ENCODE measurements at regions not wholly inside any gene's neighbourhood (a gene's known extent, or its start where the extent isn't known, plus 50 kb on each side); places are given as distances from the start of the nearest gene placed in this dataset.

DNA sequence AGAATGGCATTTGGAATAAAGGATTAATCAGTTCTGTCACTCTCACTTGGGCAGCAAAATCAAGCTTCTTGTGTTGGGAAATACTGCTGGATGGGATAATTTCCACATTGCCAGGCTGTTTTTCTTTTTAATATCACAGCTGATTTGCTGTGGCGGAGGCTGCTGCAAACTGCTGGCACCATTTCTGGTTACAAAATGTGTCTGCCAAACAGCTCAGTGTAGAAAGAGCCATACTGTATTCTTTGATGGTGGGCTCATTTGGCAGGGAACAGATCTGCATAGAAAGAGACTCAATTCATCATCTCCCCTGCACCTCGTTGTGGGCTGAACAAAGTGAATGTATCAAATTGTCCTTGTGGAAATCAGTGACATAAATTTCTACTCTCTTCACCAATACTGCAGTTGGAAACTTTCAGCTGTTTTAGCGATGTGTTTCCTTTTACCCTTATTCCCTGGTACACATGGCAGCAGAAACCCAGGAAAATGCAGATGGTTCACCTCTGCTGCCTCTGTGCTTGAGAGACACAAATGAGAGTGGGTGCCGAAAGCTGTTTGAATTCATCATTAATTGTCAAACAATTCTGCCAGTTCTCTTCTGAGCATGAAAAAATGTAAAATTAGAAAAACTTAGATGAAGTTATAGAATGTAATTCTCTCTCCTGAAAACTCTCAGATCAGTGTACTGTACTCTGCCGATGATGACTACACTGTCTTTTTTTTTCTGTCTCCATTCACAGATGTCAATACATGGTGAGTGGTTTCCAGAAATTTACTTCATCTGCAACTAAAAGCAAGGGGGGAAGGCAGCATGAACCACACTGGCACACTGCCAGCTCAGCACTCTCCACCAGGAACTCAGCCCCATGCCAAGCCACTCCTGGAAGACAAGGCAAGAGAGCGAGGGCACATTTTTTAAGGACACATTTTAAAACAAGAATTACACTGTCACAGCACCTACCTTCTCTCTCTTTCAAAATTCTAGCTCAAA, 75.0 kb downstream of the HMHB1 start:
- no peak overlapping the region for H4K5ac ChIP-seq (ENCODE audit: insufficient read length, low read depth, low read length)
- Mint-ChIP-seq H3K4me1 (peaks cover 15% of the 10 kb centered on the region in 2 experiments), H3K27me3 (ENCODE audit: low read depth) (no peaks in the 10 kb centered on the region), H3K36me3 (ENCODE audit: insufficient read depth in 1 of 3, low read depth in 3 of 3) (peaks cover 0 to under 1% (median 0%) of the 10 kb centered on the region in 3 experiments; a peak in 1 of 7 replicates), H3K27ac (no peak overlapping the region), H3K4me3 (no peak overlapping the region), H3K9me3 (no peaks in the 10 kb centered on the region)
- H3K56ac ChIP-seq (ENCODE audit: insufficient read length, low read depth, low read length) = no peak overlapping the region
- H3K4me2 ChIP-seq (ENCODE audit: insufficient read depth, insufficient read length, low read length) = no peak overlapping the region
- H2BK5ac ChIP-seq (ENCODE audit: insufficient read length, low read length) = no peak overlapping the region
- no peak overlapping the region for H3K23ac ChIP-seq (ENCODE audit: insufficient read length, low read depth, low read length)
- no peak overlapping the region for H3K27ac ChIP-seq (ENCODE audit: insufficient read length, low read depth, low read length)
- H2BK120ac ChIP-seq (ENCODE audit: low read depth, low read length, poor library complexity, severe bottlenecking) = no peak overlapping the region
- no peak overlapping the region for H3K14ac ChIP-seq (ENCODE audit: insufficient read depth, low read length)
- no peak overlapping the region for H3K9ac ChIP-seq (ENCODE audit: extremely low read depth, insufficient read length, low read length)
- no peak overlapping the region for H3T11ph ChIP-seq (ENCODE audit: low read length)
- H3K79me2 ChIP-seq (ENCODE audit: insufficient read depth, low read length) = no peaks in the 10 kb centered on the region
- H3K4me1 ChIP-seq (ENCODE audit: insufficient read depth, low read length) = no peaks in the 10 kb centered on the region
- no peak overlapping the region for H2BK12ac ChIP-seq (ENCODE audit: insufficient read length, low read depth, low read length)
- no peaks in the 10 kb centered on the region for H3K79me1 ChIP-seq (ENCODE audit: insufficient read depth, low read depth, low read length, poor library complexity, severe bottlenecking)
- no peak overlapping the region for H2BK20ac ChIP-seq (ENCODE audit: low read depth, low read length, poor library complexity, severe bottlenecking)
- no peak overlapping the region for H2AFZ ChIP-seq (ENCODE audit: low read length)
- H4K8ac ChIP-seq (replicated peaks; ENCODE audit: insufficient read length, low read depth, low read length) = no peak overlapping the region
- no peak overlapping the region for H2AK5ac ChIP-seq (ENCODE audit: insufficient read length, low read length)
- WGBS (ENCODE audit: extremely low coverage, insufficient read length, low lambda C conversion rate) = no CpG with 5 or more reads among the region's 6 CpGs
- no peaks in the 10 kb centered on the region for H3K23me2 ChIP-seq (ENCODE audit: insufficient read length, low read depth, low read length, poor library complexity, severe bottlenecking)
- TF ChIP-seq, protein P1, sequence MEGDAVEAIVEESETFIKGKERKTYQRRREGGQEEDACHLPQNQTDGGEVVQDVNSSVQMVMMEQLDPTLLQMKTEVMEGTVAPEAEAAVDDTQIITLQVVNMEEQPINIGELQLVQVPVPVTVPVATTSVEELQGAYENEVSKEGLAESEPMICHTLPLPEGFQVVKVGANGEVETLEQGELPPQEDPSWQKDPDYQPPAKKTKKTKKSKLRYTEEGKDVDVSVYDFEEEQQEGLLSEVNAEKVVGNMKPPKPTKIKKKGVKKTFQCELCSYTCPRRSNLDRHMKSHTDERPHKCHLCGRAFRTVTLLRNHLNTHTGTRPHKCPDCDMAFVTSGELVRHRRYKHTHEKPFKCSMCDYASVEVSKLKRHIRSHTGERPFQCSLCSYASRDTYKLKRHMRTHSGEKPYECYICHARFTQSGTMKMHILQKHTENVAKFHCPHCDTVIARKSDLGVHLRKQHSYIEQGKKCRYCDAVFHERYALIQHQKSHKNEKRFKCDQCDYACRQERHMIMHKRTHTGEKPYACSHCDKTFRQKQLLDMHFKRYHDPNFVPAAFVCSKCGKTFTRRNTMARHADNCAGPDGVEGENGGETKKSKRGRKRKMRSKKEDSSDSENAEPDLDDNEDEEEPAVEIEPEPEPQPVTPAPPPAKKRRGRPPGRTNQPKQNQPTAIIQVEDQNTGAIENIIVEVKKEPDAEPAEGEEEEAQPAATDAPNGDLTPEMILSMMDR (conservative IDR thresholded peaks at IDR 0.05) = no peak
- H2BK15ac ChIP-seq (ENCODE audit: low read depth, low read length) = no peak overlapping the region
- no peaks in the 10 kb centered on the region for H4K20me1 ChIP-seq (ENCODE audit: control insufficient read depth, insufficient read depth, insufficient read length)
- no peak overlapping the region for H4K91ac ChIP-seq (ENCODE audit: insufficient read length, low read depth, low read length)
- H3K18ac ChIP-seq (ENCODE audit: insufficient read length, low read depth, low read length) = no peak overlapping the region
- H3K27me3 ChIP-seq (ENCODE audit: insufficient read depth, low read length) = no peaks in the 10 kb centered on the region
- no peak overlapping the region for H3K4ac ChIP-seq (ENCODE audit: low read depth, low read length)
- no peaks in the 10 kb centered on the region for H3K9me3 ChIP-seq (ENCODE audit: control insufficient read depth, low read depth, low read length)
- DNase-seq = no peak
